NCI-H524 (cell line): ENCODE measurements at regions not wholly inside any gene's neighbourhood (a gene's known extent, or its start where the extent isn't known, plus 50 kb on each side); places are given as distances from the start of the nearest gene placed in this dataset.

Experiments used
- DNase-seq, 2 experiments: peaks; one replicate each; lab custom pipeline; 2025; lab: John Stamatoyannopoulos, UW

DNA sequence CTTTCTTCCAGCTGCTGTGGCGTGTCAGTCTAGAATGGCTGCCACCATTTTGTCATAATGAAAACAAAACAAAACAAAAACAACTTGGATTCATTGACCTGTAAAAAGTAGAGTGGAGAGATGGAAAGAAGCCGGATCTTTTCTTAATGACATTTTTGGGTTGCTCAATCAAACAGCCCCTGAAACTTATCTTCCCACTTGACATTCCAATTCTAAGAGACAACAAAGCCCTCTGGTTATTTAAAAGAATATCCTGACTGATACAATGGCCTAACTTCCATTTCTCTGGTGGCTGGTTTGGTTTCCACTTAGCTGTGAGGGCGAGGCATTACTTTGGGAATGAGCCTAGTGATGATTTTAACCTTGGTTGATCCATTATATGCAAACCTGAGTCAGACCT lies 123.7 kb downstream of the AQP4 start:
- DNase-seq = no peak

DNA sequence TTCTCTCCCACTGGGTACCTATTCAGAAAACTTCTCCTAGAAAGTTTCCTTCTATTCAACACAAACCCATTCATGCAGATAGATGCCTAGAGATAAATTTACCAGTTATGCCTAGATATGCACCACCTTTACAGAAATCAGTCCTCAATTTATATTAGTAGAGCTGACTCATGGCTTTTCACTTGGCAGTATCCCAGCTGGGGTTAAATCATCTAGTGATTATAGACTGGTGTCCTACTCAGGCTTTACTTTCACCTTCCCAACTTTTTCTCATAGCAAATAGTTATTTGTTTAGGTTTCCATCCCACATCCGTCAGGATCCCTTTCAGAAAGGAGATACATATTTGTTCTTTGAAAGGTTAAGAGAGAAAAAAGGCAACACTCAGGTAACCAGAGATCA lies 124.5 kb downstream of the AQP4 start:
- no peak for DNase-seq

DNA sequence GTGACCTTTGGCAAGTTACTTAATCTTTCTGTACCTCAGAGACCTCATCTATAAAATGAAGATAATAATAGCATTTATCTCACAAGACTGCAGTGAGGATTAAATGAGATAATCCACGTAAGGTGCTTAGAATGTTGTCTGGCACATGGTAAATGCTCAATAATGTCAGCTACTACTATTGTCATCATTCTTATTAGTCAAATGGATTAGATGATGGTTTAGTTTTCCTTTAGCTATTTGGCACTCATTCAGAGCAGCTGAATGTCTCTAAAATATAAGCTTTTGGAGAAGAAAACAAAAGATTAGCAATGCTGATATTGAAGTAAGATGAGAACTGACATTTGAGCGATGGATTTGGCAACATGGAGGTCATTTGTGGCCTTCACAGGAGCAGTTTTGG lies 125.1 kb downstream of the AQP4 start:
- DNase-seq = no peak

DNA sequence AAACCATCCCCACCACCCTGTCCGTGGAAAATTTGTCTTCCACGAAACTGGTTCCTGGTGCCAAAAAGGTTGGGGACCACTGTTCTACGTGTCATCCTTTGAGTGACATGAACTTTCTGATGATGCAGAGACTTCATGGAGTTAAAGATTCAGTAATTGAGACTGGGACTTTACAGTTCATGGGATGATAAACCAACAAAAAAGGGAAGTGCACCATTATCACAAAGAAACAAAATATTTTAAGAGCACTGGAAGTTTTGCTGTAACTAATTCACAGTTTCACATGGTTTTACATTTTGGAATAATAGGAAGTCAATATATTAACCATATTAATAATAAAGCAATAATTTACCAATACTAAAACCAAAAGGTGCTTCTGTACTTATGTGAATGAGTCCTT lies 126.8 kb downstream of the AQP4 start:
- DNase-seq = no peak

DNA sequence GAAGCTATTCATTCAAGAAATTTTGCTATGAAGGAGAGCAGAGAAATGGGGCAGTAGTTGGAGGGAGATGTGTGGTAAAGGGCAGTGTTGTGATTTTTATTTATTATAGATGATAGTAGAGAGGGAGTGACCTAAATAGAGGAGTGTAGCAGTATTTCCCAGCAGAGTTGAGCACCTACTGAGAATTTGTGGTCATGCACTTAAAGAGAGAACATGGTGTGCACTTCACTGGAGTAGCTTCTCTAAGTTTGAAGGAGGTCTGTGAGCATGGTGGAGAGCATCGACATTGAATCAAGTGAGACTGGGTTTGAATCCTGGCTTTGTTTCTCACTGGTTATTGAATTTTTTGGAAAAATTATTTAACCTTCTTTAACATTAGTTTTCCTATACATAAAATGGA lies 129.2 kb downstream of the AQP4 start:
- DNase-seq = no peak

DNA sequence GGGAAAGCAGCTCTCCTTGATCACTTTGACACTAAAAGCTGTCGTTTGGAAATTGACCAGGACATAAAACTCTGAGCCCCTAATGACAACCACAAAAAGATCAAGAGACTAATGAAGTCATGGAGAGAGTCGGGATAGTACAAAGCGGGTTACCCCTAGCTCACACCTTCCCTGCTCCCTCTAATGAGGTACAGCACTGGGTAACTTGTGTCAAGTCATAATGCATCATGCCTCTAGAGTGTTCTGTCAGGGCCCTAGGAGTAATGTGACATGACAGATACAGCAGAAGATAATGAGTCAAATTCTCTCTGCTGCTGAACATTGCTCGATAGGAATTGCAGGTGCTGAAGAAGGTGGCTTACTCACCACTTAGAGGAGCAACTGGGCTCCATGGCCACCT lies 130.7 kb downstream of the AQP4 start:
- no peak for DNase-seq

DNA sequence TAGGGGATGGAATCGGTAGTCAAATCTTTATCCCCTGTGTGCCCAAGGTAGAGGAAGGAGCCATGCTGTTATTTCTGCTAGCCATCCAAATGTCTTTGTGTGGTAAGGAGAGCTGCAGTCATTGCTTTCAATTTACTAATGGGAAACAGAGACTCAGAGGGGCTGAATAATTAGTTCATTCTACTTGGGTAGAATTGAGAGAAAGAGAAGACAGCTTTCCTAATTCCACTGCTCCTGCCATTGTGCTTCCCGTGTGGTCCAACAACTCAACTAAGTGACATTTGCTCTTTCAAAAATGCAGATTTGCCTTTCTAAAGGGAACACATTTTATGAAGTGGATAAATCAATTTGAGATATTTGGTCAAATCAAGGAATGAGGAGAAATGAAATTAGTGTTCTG lies 136.1 kb downstream of the AQP4 start:
- DNase-seq = no peak

DNA sequence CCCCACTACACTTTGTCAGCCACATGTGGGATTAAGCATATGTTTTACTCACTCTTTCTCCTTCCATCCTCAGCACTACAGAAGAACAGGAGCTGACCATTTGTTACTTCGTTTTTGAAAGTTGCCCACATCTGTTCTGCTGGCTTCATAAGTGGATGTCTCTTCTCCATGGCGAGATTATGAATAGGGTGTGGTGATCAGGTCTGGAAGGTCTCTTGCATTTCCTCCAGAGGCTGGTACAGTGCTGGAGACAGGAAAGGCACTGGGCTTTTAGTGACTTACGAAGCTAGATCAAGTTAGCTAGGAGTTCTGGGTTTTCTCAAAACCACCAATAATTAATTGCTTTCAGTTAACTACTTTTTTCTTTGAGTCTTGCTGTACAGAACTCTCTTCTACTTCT lies 136.5 kb downstream of the AQP4 start:
- no peak for DNase-seq

DNA sequence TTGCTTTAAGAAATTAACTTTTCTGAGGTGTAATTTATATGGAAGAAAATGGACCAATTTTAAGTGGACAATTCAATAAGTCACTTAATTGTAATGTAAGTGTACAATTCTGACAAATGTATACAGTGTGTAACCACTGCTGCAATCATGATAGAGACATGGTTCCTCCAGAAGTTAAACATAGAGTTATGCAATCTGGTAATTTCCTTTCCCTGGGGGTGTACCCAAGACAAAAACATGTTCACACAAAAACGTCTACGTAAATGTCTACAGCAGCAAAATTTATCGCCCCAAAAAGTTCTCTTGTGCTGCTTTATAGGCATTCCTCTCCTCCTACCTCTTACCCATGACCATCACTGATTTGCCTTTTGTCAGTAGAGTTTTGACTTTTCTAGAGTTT lies 141.5 kb downstream of the AQP4 start:
- no peak for DNase-seq

DNA sequence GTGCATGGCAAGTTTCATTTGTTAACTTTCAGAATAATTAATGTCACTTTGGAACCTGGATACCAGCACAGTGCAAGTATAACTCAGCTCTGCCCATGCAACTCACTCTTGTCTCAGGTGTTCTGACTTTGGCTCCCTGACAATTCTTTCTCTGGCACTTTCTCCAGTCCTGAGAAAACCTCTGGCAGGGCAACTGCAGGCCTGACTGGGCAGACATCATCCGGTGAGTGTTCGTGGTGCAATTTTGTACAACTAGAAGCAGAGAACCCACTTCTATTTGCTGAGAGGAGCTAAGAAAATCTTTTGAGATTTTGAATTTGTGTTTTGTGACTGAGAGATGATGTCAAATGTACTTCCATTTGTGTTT lies 143.0 kb downstream of the AQP4 start:
- DNase-seq = no peak

DNA sequence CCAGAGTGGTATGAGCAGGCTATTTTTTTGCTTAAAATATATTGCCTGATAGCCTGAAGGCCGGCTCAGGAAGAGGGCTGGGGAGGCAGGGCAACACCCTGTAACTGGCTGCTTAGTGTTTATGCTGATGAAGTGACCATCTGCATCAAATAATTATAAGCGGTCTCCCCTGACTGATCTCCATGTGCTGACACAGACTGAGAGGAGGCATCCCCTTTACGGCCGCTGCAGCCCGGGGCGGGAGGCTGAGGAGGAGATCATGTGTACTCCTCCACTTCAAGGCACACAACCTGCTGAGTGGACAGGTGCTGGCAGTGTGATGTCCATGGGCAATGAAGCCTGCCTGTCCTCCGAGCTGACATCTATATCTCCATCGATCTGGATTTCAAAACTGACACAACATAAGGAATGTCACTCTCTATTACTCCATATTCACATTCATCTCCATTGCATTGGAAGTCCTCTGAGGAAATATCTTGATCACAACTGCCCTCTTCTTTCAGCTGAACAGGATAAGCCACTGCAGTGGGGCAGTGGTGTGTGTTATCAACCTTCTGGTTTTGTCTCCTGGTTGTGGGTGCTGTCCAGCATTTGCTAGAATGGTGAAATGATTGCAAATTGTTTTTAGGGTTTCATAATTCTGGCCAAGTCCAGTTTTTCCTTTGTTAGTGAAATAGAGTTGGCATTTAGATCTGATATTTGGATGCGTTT lies 143.5 kb downstream of the AQP4 start:
- DNase-seq = peak; percentile 9 to 66

DNA sequence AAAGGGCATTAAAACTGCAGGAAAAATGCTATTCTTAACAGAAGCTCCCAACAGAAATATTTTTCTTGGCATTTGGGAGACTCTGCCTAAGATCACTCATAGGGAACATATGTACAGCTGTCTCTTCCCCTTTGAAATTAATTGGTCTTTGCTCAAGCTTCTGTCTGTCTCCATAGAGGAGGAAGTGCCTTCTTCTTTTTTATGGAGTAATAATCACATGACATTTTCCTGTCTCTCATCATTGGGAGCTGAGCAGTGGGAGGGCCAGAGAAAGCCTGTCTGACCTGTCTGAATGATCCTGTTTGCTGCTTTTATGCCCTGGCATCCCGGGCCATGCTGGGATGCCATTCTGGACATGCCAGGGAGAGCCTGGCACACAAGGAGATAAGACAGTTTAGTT lies 145.6 kb downstream of the AQP4 start:
- no peak for DNase-seq

DNA sequence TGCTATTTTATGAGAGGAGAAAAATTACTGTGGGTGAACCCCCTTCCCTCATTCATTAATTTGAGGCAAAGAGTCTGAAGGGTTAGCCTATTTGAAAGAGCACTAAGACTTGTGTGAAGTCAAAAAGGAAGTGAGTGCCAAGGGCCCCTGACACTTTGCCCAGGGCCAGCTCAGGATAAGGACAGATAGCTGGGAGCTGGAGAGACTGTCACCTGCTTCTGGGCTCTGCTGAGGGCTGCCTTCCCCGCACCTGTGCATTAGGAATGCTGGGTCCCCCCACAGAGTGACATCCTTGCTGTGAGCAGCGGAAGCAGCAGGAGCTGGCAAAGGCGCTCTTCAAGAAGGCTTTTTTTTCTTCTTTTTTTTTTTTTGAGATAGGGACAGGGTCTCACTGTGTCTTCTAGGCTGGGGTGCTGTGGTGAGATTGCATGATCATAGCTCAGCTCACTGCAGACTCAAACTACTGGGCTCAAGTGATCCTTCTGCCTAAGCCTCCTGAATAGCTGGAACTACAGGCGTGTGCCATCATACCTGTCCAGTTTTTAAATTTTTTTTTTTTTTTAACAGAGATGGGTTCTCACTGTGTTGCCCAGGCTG lies 148.3 kb downstream of the AQP4 start:
- DNase-seq = no peak

DNA sequence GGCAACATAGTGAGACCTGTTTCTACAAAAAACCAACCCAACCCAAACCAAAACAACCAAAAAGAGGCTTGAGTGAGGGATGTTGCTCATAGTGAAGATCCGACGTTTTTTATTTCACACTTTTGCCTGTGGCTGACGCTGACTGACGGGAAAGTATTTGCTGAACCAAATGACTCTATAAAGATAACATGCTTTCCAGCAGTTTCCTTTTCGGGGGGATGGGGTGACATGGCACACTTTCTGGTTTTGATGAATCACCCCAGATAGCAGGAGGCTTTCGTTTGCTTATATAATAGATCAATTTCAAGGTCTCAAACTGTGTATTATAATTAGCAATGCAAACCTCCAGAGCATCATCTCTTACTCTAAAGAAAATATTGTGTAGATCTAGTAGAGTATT lies 150.8 kb downstream of the AQP4 start:
- no peak for DNase-seq

DNA sequence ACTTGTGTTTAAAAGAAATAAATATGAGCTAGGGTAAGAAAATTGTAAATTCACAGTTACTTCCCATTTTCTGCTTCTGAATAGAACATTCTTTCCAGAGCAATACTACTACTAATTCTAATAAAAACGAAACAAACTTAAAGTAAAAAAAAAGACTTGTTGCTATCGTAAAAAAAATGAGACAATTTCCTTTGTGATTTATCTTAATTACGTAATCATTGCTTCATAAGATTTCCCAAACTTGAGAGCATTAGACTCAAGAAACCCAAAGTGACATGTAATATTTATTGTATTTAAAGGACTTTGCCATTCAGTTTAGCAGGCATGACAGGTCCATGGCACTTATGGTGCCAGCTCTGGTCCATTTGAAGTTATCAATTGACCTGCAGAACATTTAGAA lies 153.8 kb downstream of the AQP4 start:
- DNase-seq = no peak

DNA sequence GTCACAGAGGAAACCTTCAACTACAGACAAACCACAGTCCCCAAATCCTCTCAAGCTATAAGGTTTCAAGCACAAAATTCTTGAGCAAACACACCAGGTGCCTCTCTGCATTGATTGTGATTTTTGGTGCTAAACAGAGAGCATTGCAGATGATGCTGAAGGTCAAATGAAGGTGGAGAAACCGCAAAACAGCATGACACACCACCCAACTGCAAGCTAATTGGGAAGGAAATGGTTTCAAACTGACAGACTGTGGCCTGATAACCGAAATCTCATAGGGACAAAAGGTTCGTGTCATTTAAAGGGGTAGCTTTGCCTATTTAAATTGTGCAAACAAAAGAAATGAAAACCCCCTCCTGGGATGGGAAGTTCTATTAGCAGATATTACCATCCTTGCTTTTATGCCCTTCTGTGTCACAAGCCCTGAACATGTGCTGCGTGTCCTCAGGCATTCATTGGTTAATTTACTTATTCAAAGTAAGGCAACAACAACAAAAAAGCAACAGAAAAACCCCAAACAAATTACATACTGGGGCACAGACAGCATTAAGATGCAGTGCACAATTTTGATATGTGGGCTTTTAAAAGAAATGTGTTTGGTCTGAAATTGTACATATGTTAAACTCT lies 154.9 kb downstream of the AQP4 start:
- DNase-seq = no peak

DNA sequence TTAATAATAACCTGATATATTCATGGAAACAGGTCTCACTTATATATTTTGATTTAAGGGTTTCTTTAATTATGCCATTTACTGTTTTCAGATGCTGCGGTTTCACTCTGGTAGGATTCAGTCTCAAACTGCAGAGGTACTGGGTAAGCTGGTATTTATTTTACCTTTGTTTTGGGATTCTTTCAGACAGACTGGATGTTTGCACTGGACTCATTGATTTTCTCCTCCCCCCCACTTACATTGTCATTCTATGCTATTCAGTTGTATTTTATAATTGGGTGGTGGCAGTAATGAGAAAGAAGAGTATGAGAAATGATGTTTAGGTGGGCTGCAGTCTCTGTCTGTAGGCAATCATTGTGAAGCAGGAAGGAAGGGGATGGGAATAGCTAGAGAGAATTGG lies 155.6 kb downstream of the AQP4 start:
- DNase-seq = no peak

DNA sequence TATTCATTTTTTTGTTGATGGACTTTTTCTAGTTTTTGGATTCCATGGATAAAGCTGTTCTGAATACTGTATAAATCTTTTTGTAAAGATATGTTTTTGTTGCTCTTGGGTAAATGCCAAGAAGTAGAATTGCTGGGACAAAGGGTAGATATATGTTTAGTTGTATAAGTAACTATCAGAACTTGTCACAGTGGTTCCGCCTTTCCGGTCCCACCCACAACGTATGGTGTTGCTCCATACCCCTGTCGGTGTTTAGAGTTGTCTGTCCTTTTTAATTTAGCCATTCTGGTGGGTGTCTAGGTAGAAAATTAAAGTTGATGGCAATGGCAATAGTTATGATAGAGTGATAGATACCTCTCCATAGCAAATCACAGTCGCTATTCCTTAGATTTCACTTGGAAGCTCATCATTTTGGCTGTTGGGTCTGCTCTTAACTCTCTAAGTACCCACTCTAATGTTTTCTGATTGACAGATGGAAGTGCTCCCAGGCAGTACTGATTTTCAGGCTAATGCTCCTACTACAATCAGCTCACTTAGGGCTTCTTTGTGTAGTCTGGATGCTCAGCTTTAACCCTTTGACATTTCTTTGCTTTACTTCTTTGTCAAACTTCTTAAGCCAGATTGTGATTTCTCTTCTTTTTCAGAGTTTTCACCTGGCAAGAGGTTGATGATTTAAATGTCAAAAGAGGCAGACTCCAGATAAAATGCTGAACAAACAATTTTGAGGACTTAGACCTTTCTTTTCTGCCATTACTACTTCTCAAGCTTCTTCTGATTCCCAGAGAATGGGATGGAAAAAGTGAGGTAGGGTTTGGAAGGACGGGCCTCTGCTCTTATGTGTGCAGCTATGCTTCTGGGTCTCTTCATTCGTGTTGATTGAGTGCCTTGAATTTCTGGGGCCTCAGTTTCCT lies 156.4 kb downstream of the AQP4 start:
- DNase-seq = no peak

DNA sequence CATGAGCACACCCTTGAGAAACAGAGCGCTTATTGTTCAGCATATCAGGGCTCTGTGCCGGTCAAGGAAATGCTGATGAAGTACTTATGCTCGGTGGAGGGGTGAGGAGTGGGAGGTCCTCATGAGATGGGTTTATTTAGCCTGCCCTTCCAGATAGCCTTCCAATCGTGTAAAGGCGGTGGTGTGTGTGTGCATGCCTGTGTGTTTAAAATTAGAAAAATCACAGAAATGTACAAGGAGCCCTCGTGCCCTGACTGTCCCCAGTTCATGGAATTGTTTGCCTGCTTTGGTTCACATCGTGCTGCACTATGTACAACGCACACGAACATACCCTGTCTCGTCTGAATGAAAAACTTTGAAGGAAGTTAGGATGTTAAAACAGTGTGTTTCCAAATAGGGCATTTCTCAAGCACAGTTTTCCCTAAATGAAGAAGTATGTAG lies 158.6 kb downstream of the AQP4 start:
- DNase-seq = no peak

DNA sequence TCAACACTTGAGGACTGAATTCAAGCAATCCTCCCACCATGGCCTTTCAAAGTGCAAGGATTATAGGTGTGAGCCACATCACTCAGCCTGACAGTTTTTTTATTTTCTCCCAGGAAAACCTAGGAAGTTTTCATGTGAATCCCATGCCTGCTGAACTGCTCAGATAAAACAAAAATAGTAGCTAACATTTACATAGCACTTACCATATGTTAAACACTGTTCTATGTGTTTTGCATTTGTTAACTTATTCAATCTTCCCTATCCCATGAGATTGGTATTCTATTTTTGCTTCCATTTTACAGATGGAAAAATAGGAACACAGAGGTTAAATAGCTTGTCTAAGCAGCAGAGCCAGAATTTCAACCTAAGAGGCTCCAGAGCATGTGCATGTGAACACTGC lies 157.4 kb upstream of the KCTD1 start:
- DNase-seq = no peak

DNA sequence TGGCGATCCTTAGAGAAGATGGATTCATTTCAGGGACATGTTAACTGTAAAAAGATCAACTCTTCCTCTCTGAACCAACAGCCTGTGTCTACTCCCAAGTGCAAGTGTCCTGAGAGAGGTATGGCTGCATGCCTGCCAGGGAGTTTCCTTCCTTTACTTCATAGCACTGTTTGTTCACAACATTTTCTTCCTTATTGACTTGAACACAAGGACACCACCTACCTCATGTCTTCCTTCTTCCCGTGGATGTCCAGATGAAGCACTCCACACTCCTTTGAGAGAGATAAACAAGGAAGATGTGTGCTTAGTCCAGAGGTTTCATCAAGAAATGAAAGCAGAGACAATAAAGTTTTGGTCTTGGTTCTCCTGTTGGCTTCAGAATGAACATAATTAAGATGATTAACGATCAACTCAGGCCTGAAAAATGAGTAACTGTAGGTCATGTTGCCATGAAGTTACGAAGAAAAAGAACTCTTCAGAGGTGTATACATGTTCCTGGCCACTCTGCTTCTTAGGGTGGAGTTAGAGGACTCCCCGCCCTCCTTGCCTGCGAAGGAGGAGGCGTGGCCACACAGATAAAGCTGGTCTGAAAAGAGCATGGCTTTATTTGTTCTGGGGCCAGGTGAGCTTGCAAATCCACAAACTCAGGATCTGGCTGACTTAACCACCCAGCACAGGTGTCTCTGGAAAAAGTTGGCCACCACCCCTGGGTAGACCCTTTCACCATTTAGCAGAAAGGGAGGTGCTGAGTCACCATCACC lies 155.0 kb upstream of the KCTD1 start:
- DNase-seq = no peak

DNA sequence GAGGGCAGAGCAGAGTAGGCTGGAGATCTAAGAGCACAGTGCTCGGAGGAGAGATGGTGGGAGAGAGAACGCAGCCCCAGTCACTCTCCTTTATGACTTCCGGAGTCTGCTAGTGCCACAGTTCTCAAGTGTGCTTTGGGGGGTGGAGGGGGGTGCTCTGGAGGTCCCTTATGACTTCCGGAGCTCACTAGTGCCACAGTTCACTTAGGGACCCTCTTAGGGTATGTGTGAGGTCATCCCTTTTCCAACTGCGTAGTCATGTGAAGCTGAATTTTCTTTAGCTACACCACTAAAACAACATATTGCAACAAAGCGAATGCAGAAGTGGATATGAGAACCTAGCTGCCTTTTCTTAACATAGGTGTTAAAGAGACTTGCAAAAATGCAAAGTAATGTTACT lies 153.7 kb upstream of the KCTD1 start:
- DNase-seq = no peak
